SU-DHL-6 (cell line): ENCODE measurements at regions not wholly inside any gene's neighbourhood (a gene's known extent, or its start where the extent isn't known, plus 50 kb on each side); places are given as distances from the start of the nearest gene placed in this dataset.

Source experiments
- H2AFZ ChIP-seq: fragments of 200-600 bp; sonication (generic); 2 replicates; pipeline ENCODE4 v1.6.1; 2014; ENCODE audit warnings: low read depth, mild to moderate bottlenecking, moderate library complexity, mixed read lengths, antibody characterized with exemption, low read length; ENCODE audit not compliant: severe bottlenecking
- H3F3A ChIP-seq: fragments of 200-600 bp; shearing (Covaris generic); 2 replicates; pipeline ENCODE4 v1.6.0; 2016; ENCODE audit warnings: antibody characterized with exemption, mild to moderate bottlenecking; ENCODE audit not compliant: insufficient read depth
- H3K27ac ChIP-seq: fragments of 200-600 bp; sonication (generic); 2 replicates; pipeline ENCODE4 v1.5.1; 2016; ENCODE audit warnings: low read depth, mild to moderate bottlenecking, low read length, moderate library complexity, mixed read lengths
- H3K27me3 ChIP-seq: fragments of 200-600 bp; sonication (generic), shearing (Covaris generic); 2 replicates; pipeline ENCODE4 v1.6.0; 2014; ENCODE audit warnings: mild to moderate bottlenecking, low read length
- H3K36me3 ChIP-seq: fragments of 200-600 bp; sonication (generic); 2 replicates; pipeline ENCODE4 v1.6.1; 2014; ENCODE audit warnings: mild to moderate bottlenecking, low read length, mixed read lengths
- H3K4me2 ChIP-seq: fragments of 300-600, 200-600 bp; shearing (Covaris generic), sonication (generic); 2 replicates; pipeline ENCODE4 v1.6.0; 2014; ENCODE audit warnings: low read length, low read depth, mild to moderate bottlenecking; ENCODE audit not compliant: poor library complexity, severe bottlenecking
- H3K4me3 ChIP-seq: fragments of 200-600 bp; sonication (generic); 2 replicates; pipeline ENCODE4 v1.5.1; 2014; ENCODE audit warnings: antibody characterized with exemption, low read length, mild to moderate bottlenecking, mixed read lengths; ENCODE audit not compliant: insufficient read depth, poor library complexity, severe bottlenecking
- H3K79me2 ChIP-seq: fragments of 200-600 bp; sonication (generic); 2 replicates; pipeline ENCODE4 v1.6.1; 2014; ENCODE audit warnings: mild to moderate bottlenecking, low read length, moderate library complexity; ENCODE audit not compliant: insufficient read depth
- H3K9ac ChIP-seq: fragments of 200-600 bp; sonication (generic); 2 replicates; pipeline ENCODE4 v1.7.0; 2014; ENCODE audit warnings: mild to moderate bottlenecking, low read length
- H3K9me2 ChIP-seq: fragments of 200-600 bp; sonication (generic); replicated peaks from 2 replicates; pipeline ENCODE4 v1.6.1; 2014; ENCODE audit warnings: low read length; ENCODE audit not compliant: insufficient read depth
- H3K9me3 ChIP-seq: fragments of 200-600 bp; sonication (generic); 2 replicates; pipeline ENCODE4 v1.6.1; 2014; ENCODE audit warnings: low read length, mixed read lengths; ENCODE audit not compliant: insufficient read depth
- H4K20me1 ChIP-seq: fragments of 200-600 bp; sonication (generic); 2 replicates; pipeline ENCODE4 v1.6.1; 2014; ENCODE audit warnings: low read depth, mild to moderate bottlenecking, antibody characterized with exemption, low read length, moderate library complexity, mixed read lengths
- CTCF ChIP-seq: fragments of 200-600 bp; sonication (generic); IDR thresholded peaks from one replicate; pipeline ENCODE4 v1.5.1; 2017; ENCODE audit warnings: antibody characterized with exemption, mild to moderate bottlenecking, low read length, moderate library complexity; ENCODE audit not compliant: insufficient read depth, poor library complexity, severe bottlenecking
- EZH2phosphoT487 ChIP-seq: fragments of 200-600 bp; sonication (generic), shearing (Covaris generic); conservative IDR thresholded peaks from 2 replicates; pipeline ENCODE4 v1.6.1; 2018; ENCODE audit warnings: mild to moderate bottlenecking, antibody characterized with exemption, low read length, moderate library complexity, mixed read lengths

GRCh38 chr1:181986907-181987305, 74.6 kb downstream of the ZNF648 start:
- no peak overlapping the region for H3K4me2 ChIP-seq
- no peaks in the 10 kb centered on the region for H3F3A ChIP-seq
- no peak overlapping the region for H3K4me3 ChIP-seq
- H3K9me2 ChIP-seq = no peaks in the 10 kb centered on the region
- H3K36me3 ChIP-seq = no peaks in the 10 kb centered on the region
- no peak overlapping the region for H3K9ac ChIP-seq
- H3K9me3 ChIP-seq = no peaks in the 10 kb centered on the region
- H3K79me2 ChIP-seq = no peaks in the 10 kb centered on the region
- no peak overlapping the region for H2AFZ ChIP-seq
- H3K27ac ChIP-seq = no peak overlapping the region
- H3K27me3 ChIP-seq = no peaks in the 10 kb centered on the region
- no peak for TF ChIP-seq CTCF
- TF ChIP-seq EZH2phosphoT487 = no peak
- H4K20me1 ChIP-seq = no peaks in the 10 kb centered on the region

- H3K4me3 ChIP-seq = no peak overlapping the region
- H3K27me3 ChIP-seq = no peaks in the 10 kb centered on the region
- no peaks in the 10 kb centered on the region for H3K36me3 ChIP-seq
- TF ChIP-seq EZH2phosphoT487 = no peak
- no peak for TF ChIP-seq CTCF
- no peaks in the 10 kb centered on the region for H4K20me1 ChIP-seq
- H3K4me2 ChIP-seq = no peak overlapping the region
- H3F3A ChIP-seq = no peaks in the 10 kb centered on the region
- H3K9ac ChIP-seq = no peak overlapping the region
- H3K9me2 ChIP-seq = no peaks in the 10 kb centered on the region
- H3K9me3 ChIP-seq = no peaks in the 10 kb centered on the region
- H3K27ac ChIP-seq = no peak overlapping the region
- H3K79me2 ChIP-seq = no peaks in the 10 kb centered on the region
- H2AFZ ChIP-seq = no peak overlapping the region
These were observed 75.3 kb downstream of the ZNF648 start for GRCh38 chr1:181985936-181986906.

- Histone ChIP-seq H3K4me3 (no peak overlapping the region), H2AFZ (no peak overlapping the region), H3K79me2 (no peaks in the 10 kb centered on the region), H3K9ac (no peak overlapping the region), H4K20me1 (no peaks in the 10 kb centered on the region), H3K9me2 (no peaks in the 10 kb centered on the region), H3K36me3 (no peaks in the 10 kb centered on the region), H3K4me2 (no peak overlapping the region), H3K27ac (no peak overlapping the region), H3K9me3 (no peaks in the 10 kb centered on the region), H3F3A (no peaks in the 10 kb centered on the region), H3K27me3 (no peaks in the 10 kb centered on the region)
- TF ChIP-seq EZH2phosphoT487 (no peak), CTCF (no peak)
These were observed 76.2 kb downstream of the ZNF648 start for GRCh38 chr1:181985281-181985680.
